ENCODE measurements at regions not wholly inside any gene's neighbourhood (a gene's known extent, or its start where the extent isn't known, plus 50 kb on each side); places are given as distances from the start of the nearest gene placed in this dataset.

- no peak for DNase-seq (ENCODE audit: low read depth in 1 of 2, low spot score in 1 of 2)
- TF ChIP-seq SPI1 (IDR thresholded peaks at IDR 0.05; ENCODE audit: borderline replicate concordance, low read depth) = no peak
- TF ChIP-seq CTCF (IDR thresholded peaks at IDR 0.05; ENCODE audit: insufficient read depth, low read length) = no peak
- no peak for TF ChIP-seq REST (IDR thresholded peaks at IDR 0.05; ENCODE audit: insufficient replicate concordance, low read depth)
- TF ChIP-seq GABPA (IDR thresholded peaks at IDR 0.05; ENCODE audit: low read depth) = no peak
- TF ChIP-seq POLR2AphosphoS5 (IDR thresholded peaks at IDR 0.05; ENCODE audit: low read depth) = no peak
- no peak overlapping the region for H3K4me3 ChIP-seq (replicated peaks; ENCODE audit: insufficient read depth, low read length)
- no peak overlapping the region for H3K27ac ChIP-seq (replicated peaks)
- H3K27me3 ChIP-seq (ENCODE audit: insufficient read depth, poor library complexity, severe bottlenecking) = no peaks in the 10 kb centered on the region
Measured at GRCh38 chr16:86378831-86379504, 131.4 kb upstream of the FOXF1 start.

GRCh38 chr16:86379505-86379846 lies 130.9 kb upstream of the FOXF1 start:
- TF ChIP-seq REST (IDR thresholded peaks at IDR 0.05; ENCODE audit: insufficient replicate concordance, low read depth) = no peak
- TF ChIP-seq SPI1 (IDR thresholded peaks at IDR 0.05; ENCODE audit: borderline replicate concordance, low read depth) = no peak
- TF ChIP-seq GABPA (IDR thresholded peaks at IDR 0.05; ENCODE audit: low read depth) = no peak
- TF ChIP-seq POLR2AphosphoS5 (IDR thresholded peaks at IDR 0.05; ENCODE audit: low read depth) = no peak
- no peak for TF ChIP-seq CTCF (IDR thresholded peaks at IDR 0.05; ENCODE audit: insufficient read depth, low read length)
- no peaks in the 10 kb centered on the region for H3K27me3 ChIP-seq (ENCODE audit: insufficient read depth, poor library complexity, severe bottlenecking)
- no peak for DNase-seq (ENCODE audit: low read depth in 1 of 2, low spot score in 1 of 2)
- H3K4me3 ChIP-seq (replicated peaks; ENCODE audit: insufficient read depth, low read length) = no peak overlapping the region
- H3K27ac ChIP-seq (replicated peaks) = no peak overlapping the region

- H3K27ac ChIP-seq (replicated peaks) = no peak overlapping the region
- no peak for DNase-seq (ENCODE audit: low read depth in 1 of 2, low spot score in 1 of 2)
Measured at GRCh38 chr16:86380030-86380429, 130.3 kb upstream of the FOXF1 start.

More at GRCh38 chr16:86380030-86380429, 130.3 kb upstream of the FOXF1 start:
- H3K4me3 ChIP-seq (replicated peaks; ENCODE audit: insufficient read depth, low read length) = no peak overlapping the region
- TF ChIP-seq SPI1 (IDR thresholded peaks at IDR 0.05; ENCODE audit: borderline replicate concordance, low read depth) (no peak), REST (IDR thresholded peaks at IDR 0.05; ENCODE audit: insufficient replicate concordance, low read depth) (no peak), CTCF (IDR thresholded peaks at IDR 0.05; ENCODE audit: insufficient read depth, low read length) (no peak), POLR2AphosphoS5 (IDR thresholded peaks at IDR 0.05; ENCODE audit: low read depth) (no peak), GABPA (IDR thresholded peaks at IDR 0.05; ENCODE audit: low read depth) (no peak)
- no peaks in the 10 kb centered on the region for H3K27me3 ChIP-seq (ENCODE audit: insufficient read depth, poor library complexity, severe bottlenecking)

Data from HL-60 (cell line).